AG10803 (cell line): ENCODE measurements at regions not wholly inside any gene's neighbourhood (a gene's known extent, or its start where the extent isn't known, plus 50 kb on each side); places are given as distances from the start of the nearest gene placed in this dataset.
"Not testable (repeated sequence)": the region's sequence is repeated elsewhere in the genome, so short reads cannot be mapped to it uniquely, and the experiment has no call there.

Experiments
- DNase-seq: peaks from one replicate; pipeline ENCODE4 v3.0.0; 2010; ENCODE audit warnings: low read depth
- H3K4me3 ChIP-seq: 2 replicates; pipeline ENCODE4 v1.5.1; 2011; ENCODE audit warnings: mild to moderate bottlenecking, low read length, control low read depth
- CTCF ChIP-seq: conservative IDR thresholded peaks from 2 replicates; pipeline ENCODE4 v1.5.1; 2011; ENCODE audit warnings: mild to moderate bottlenecking, low read length, control low read depth, inconsistent platforms

- H3K4me3 ChIP-seq, result no peak overlapping the region
- no peak for DNase-seq
- TF ChIP-seq CTCF, result no peak
Measured at GRCh38 chr15:23763021-23763420, 75.9 kb upstream of the NDN start.

GRCh38 chr15:23764306-23764705 lies 77.2 kb upstream of the NDN start:
- TF ChIP-seq CTCF, result no peak
- no peak overlapping the region for H3K4me3 ChIP-seq
- DNase-seq, result no peak

GRCh38 chr15:23764716-23765115 lies 77.6 kb upstream of the NDN start:
- TF ChIP-seq CTCF, result no peak
- no peak for DNase-seq
- no peak overlapping the region for H3K4me3 ChIP-seq

GRCh38 chr15:23766779-23767178 lies 79.7 kb upstream of the NDN start:
- DNase-seq, result not testable (repeated sequence)

GRCh38 chr15:23773093-23773492 lies 86.0 kb upstream of the NDN start:
- no peak for DNase-seq
- no peak for TF ChIP-seq CTCF
- no peak overlapping the region for H3K4me3 ChIP-seq

More at GRCh38 chr15:23766779-23767178, 79.7 kb upstream of the NDN start:
- H3K4me3 ChIP-seq, result not testable (repeated sequence)

GRCh38 chr15:23787346-23788105 lies 100.4 kb upstream of the NDN start:
- H3K4me3 ChIP-seq, result no peak overlapping the region
- TF ChIP-seq CTCF, result no peak
- DNase-seq, result no peak

- TF ChIP-seq CTCF, result no peak
- DNase-seq, result no peak
- H3K4me3 ChIP-seq, result no peak overlapping the region
Measured at GRCh38 chr15:23793191-23793680, 106.1 kb upstream of the NDN start.
